Vagina (tissue), 2 donors: ENCODE measurements at regions not wholly inside any gene's neighbourhood (a gene's known extent, or its start where the extent isn't known, plus 50 kb on each side); places are given as distances from the start of the nearest gene placed in this dataset.

Experiments
- DNase-seq, 2 donors: peaks; one replicate each; pipeline ENCODE4 v3.0.0-alpha.2; 2017; ENCODE audit errors: extremely low spot score in 2 of 2
- H3K27ac ChIP-seq: fragments of 200-600 bp; sonication (generic); one replicate; pipeline ENCODE4 v1.5.1; 2019
- H3K27me3 ChIP-seq: fragments of 200-600 bp; sonication (generic); one replicate; pipeline ENCODE4 v1.5.1; 2019
- H3K36me3 ChIP-seq, 2 donors: fragments of 200-600 bp; sonication (generic); one replicate each; pipeline ENCODE4 v1.5.1; 2017 to 2019
- H3K4me1 ChIP-seq: fragments of 200-600 bp; sonication (generic); one replicate; pipeline ENCODE4 v1.5.1; 2019
- H3K4me3 ChIP-seq, 2 donors: fragments of 200-600 bp; sonication (generic); 1 replicate in 1 of 2; 2 replicates in 1 of 2; pipeline ENCODE4 v1.5.1; 2016 to 2019
- H3K9me3 ChIP-seq: fragments of 200-600 bp; sonication (generic); one replicate; pipeline ENCODE4 v1.5.1; 2019
- CTCF ChIP-seq, 3 experiments: fragments of 450-650 bp in 2 of 3; fragments of 200-600 bp in 1 of 3; sonication (generic) in 1 of 3; IDR thresholded peaks; one replicate each; pipeline ENCODE4 v1.5.1; 2017 to 2019; ENCODE audit warnings: antibody characterized with exemption in 3 of 3, mild to moderate bottlenecking in 2 of 3, moderate library complexity in 2 of 3
- POLR2A ChIP-seq, 2 donors: fragments of 450-650 bp; IDR thresholded peaks; one replicate each; pipeline ENCODE4 v1.6.1; 2017; ENCODE audit warnings: antibody characterized with exemption in 2 of 2, mild to moderate bottlenecking in 2 of 2, moderate library complexity in 2 of 2
- POLR2AphosphoS5 ChIP-seq, 2 donors: sonication (generic); formaldehyde crosslinking; IDR thresholded peaks; one replicate each; pipeline ENCODE4 v1.9.0; 2017; ENCODE audit warnings: antibody characterized with exemption in 2 of 2, mild to moderate bottlenecking in 2 of 2, low read depth in 1 of 2; ENCODE audit not compliant: insufficient read depth in 1 of 2
- intact Hi-C: fragments of 100-400 bp; cut with DNase I; formaldehyde crosslinking; loops from one replicate; pipeline ENCODE4 v1.15.1; 2023

- intact Hi-C loops: no loop called here
- Histone ChIP-seq H3K27me3 (no peaks in the 10 kb centered on the region), H3K9me3 (no peaks in the 10 kb centered on the region), H3K27ac (no peak overlapping the region), H3K4me3 (no peak overlapping the region), H3K4me1 (no peaks in the 10 kb centered on the region), H3K36me3 (no peaks in the 10 kb centered on the region)
- no peak for DNase-seq
- TF ChIP-seq POLR2A (IDR thresholded peaks at IDR 0.05): no peak
- no peak for TF ChIP-seq POLR2AphosphoS5 (IDR thresholded peaks at IDR 0.05; ENCODE audit: insufficient read depth in 1 of 2, low read depth in 1 of 2)
- no peak for TF ChIP-seq CTCF (IDR thresholded peaks at IDR 0.05)
These were observed 82.6 kb upstream of the THSD7A start for GRCh38 chr7:11914645-11915044.

- H3K36me3 ChIP-seq: no peaks in the 10 kb centered on the region
- no peaks in the 10 kb centered on the region for H3K27me3 ChIP-seq
- TF ChIP-seq POLR2AphosphoS5 (IDR thresholded peaks at IDR 0.05; ENCODE audit: insufficient read depth in 1 of 2, low read depth in 1 of 2) (no peak), POLR2A (IDR thresholded peaks at IDR 0.05) (no peak), CTCF (IDR thresholded peaks at IDR 0.05) (no peak)
- no peak for DNase-seq
- no peak overlapping the region for H3K4me3 ChIP-seq
- no peaks in the 10 kb centered on the region for H3K9me3 ChIP-seq
- H3K27ac ChIP-seq: no peak overlapping the region
- intact Hi-C loops: no loop called here
- H3K4me1 ChIP-seq: no peaks in the 10 kb centered on the region
These were observed 91.5 kb upstream of the THSD7A start for GRCh38 chr7:11923376-11923930.

- TF ChIP-seq POLR2AphosphoS5 (IDR thresholded peaks at IDR 0.05; ENCODE audit: insufficient read depth in 1 of 2, low read depth in 1 of 2) (no peak), CTCF (IDR thresholded peaks at IDR 0.05) (no peak), POLR2A (IDR thresholded peaks at IDR 0.05) (no peak)
- intact Hi-C loops: no loop called here
- DNase-seq: no peak
- no peak overlapping the region for H3K4me3 ChIP-seq
- H3K27me3 ChIP-seq: no peaks in the 10 kb centered on the region
- no peak overlapping the region for H3K27ac ChIP-seq
- H3K4me1 ChIP-seq: no peaks in the 10 kb centered on the region
- no peaks in the 10 kb centered on the region for H3K36me3 ChIP-seq
- H3K9me3 ChIP-seq: no peaks in the 10 kb centered on the region
These were observed 99.3 kb upstream of the THSD7A start for GRCh38 chr7:11931307-11931706.

GRCh38 chr7:11934796-11935195 is 102.8 kb upstream of the THSD7A start:
- Histone ChIP-seq H3K4me3 (no peak overlapping the region), H3K9me3 (no peaks in the 10 kb centered on the region), H3K36me3 (no peaks in the 10 kb centered on the region), H3K4me1 (no peaks in the 10 kb centered on the region), H3K27ac (no peak overlapping the region), H3K27me3 (no peaks in the 10 kb centered on the region)
- no peak for DNase-seq
- intact Hi-C loops: no loop called here
- no peak for TF ChIP-seq CTCF (IDR thresholded peaks at IDR 0.05)
- no peak for TF ChIP-seq POLR2AphosphoS5 (IDR thresholded peaks at IDR 0.05; ENCODE audit: insufficient read depth in 1 of 2, low read depth in 1 of 2)
- no peak for TF ChIP-seq POLR2A (IDR thresholded peaks at IDR 0.05)

- H3K4me3 ChIP-seq: no peak overlapping the region
- H3K36me3 ChIP-seq: no peaks in the 10 kb centered on the region
- no peak for DNase-seq
- intact Hi-C loops: no loop called here
- no peaks in the 10 kb centered on the region for H3K27me3 ChIP-seq
- no peak overlapping the region for H3K27ac ChIP-seq
- H3K9me3 ChIP-seq: no peaks in the 10 kb centered on the region
- no peak for TF ChIP-seq CTCF (IDR thresholded peaks at IDR 0.05)
- H3K4me1 ChIP-seq: no peaks in the 10 kb centered on the region
These were observed 103.9 kb upstream of the THSD7A start for GRCh38 chr7:11935905-11936304.
